Sigmoid colon (tissue), 6 donors: ENCODE measurements at regions not wholly inside any gene's neighbourhood (a gene's known extent, or its start where the extent isn't known, plus 50 kb on each side); places are given as distances from the start of the nearest gene placed in this dataset.
"Not testable (repeated sequence)": the region's sequence is repeated elsewhere in the genome, so short reads cannot be mapped to it uniquely, and the experiment has no call there.

Experiments
- DNase-seq: peaks from one replicate; pipeline ENCODE4 v3.0.0-alpha.2; 2019
- H3K27ac ChIP-seq, 4 donors: fragments of 200-600 bp; sonication (generic); one replicate each; pipeline ENCODE4 v1.5.1; 2016 to 2019; ENCODE audit warnings: mild to moderate bottlenecking in 1 of 4
- H3K27me3 ChIP-seq, 3 donors: fragments of 200-600 bp; sonication (generic); one replicate each; pipeline ENCODE4 v1.5.1; 2019; ENCODE audit warnings: mild to moderate bottlenecking in 1 of 3
- H3K36me3 ChIP-seq, 4 donors: fragments of 200-600 bp; sonication (generic); one replicate each; pipeline ENCODE4 v1.5.1; 2016 to 2019
- H3K4me1 ChIP-seq, 4 donors: fragments of 200-600 bp; sonication (generic); one replicate each; pipeline ENCODE4 v1.5.1; 2017 to 2019
- H3K4me3 ChIP-seq, 4 donors: fragments of 200-600 bp; sonication (generic); one replicate each; pipeline ENCODE4 v1.5.1; 2017 to 2019; ENCODE audit warnings: mild to moderate bottlenecking in 2 of 4, moderate library complexity in 1 of 4
- H3K9me3 ChIP-seq, 4 donors: fragments of 200-600 bp in 3 of 4; sonication (generic) in 3 of 4; one replicate each; pipeline versions ENCODE4 v1.5.1 to v1.6.1; 2013 to 2019
- WGBS, 2 donors: extraction: QIAGEN DNeasy Blood & Tissue Kit; methylation state at CpG; one replicate each; pipeline ENCODE4 v1.1.7; 2013; 5-methylcytosine and 5-hydroxymethylcytosine counted together
- intact Hi-C: fragments of 100-400 bp; cut with DNase I; formaldehyde crosslinking; loops from one replicate; pipeline ENCODE4 v1.15.1; 2023
- small RNA-seq, 3 donors: library from RNA; depleted of rRNA; stranded (forward); fragments of <200 nt; gene quantifications; one replicate each; pipeline ENCODE3, GENCODE V24; 2016
- donor health status: healthy with polysubstance abuse.
- donor health status: healthy.

DNA sequence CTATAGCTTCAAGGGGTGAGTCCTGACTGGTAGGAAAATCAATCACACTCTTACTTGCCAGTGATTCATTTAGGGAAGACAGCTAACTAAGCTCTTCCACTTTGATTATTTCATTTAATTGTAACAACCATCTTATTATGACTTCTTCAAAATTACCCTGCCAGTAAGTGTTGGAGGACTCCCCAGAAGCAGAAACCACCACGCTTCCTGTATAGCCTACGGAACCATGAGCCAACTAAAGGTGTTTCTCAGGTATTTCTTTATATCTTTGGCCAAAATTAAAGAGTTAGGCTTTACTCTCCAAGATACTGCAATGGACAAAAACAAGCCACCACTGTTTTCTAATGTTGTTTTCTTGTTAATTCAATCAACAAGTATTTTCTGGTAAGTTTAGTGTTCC is 61.0 kb downstream of the FOXD4L5 start:
- DNase-seq, intact Hi-C loops, H3K27me3 ChIP-seq, H3K27ac ChIP-seq, H3K4me3 ChIP-seq, H3K9me3 ChIP-seq, H3K36me3 ChIP-seq, H3K4me1 ChIP-seq: not testable (repeated sequence)
- 48 to 86% methylated on average over 2 of the region's 2 CpGs for WGBS, 2 donors

DNA sequence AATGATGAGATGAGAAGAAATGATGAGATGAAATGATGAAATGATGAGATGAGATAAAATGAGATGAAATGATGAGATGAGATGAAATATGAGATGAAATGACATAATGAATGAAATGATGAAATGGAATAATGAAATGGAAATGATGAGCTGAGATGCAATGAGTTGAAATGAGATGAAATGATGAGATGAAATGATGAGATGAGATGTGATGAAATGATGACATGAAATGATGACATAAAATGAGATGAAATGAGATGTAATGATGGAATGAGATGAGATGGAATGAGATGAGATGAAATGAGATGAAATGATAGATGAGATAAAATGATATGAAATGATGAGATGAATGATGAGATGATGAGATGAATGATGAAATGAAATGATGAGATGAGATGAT is 76.2 kb downstream of the FOXD4L5 start:
- H3K27me3 ChIP-seq, H3K4me3 ChIP-seq, DNase-seq, H3K27ac ChIP-seq, H3K9me3 ChIP-seq, H3K4me1 ChIP-seq, intact Hi-C loops, H3K36me3 ChIP-seq: not testable (repeated sequence)

DNA sequence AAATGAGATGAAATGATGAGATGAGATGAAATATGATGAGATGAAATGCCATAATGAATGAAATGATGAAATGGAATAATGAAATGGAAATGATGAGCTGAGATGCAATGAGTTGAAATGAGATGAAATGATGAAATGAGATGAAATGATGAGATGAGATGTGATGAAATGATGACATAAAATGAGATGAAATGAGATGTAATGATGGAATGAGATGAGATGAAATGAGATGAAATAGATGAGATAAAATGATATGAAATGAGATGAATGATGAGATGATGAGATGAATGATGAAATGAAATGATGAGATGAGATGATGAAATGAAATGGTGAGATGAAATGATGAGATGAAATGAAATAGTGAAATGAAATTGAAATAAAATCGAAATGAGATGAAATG is 77.7 kb downstream of the FOXD4L5 start:
- no CpG with 5 or more reads among the region's 1 CpG for WGBS, 2 donors
- H3K36me3 ChIP-seq, H3K4me3 ChIP-seq, H3K9me3 ChIP-seq, DNase-seq, H3K4me1 ChIP-seq, intact Hi-C loops, H3K27ac ChIP-seq, H3K27me3 ChIP-seq: not testable (repeated sequence)

- H3K9me3 ChIP-seq, H3K36me3 ChIP-seq, H3K27me3 ChIP-seq, DNase-seq, H3K27ac ChIP-seq, intact Hi-C loops, H3K4me3 ChIP-seq, H3K4me1 ChIP-seq: not testable (repeated sequence)
- WGBS, 2 donors: no CpG with 5 or more reads among the region's 1 CpG
These were observed 79.2 kb downstream of the FOXD4L5 start for GRCh38 chr9:65205853-65206252.

DNA sequence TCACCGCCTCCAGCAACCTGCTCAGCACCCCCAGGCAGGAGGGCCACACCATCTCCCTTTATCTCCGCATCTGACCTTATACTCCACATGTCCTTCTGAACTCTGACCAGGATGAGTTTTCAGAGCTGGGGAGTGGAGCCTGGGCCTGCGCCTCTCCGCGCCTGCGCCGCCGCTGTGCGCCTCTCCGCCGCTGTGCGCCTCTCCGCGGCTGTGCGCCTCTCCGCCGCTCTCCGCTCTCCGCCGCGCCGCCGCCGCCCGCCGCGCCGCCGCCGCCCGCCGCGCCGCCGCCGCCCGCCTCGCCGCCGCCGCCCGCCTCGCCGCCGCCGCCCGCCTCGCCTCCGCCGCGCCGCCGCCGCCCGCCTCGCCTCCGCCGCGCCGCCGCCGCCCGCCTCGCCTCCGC is 89.2 kb downstream of the FOXD4L5 start:
- intact Hi-C loops, H3K27ac ChIP-seq, H3K27me3 ChIP-seq, DNase-seq, H3K4me1 ChIP-seq, H3K36me3 ChIP-seq, H3K4me3 ChIP-seq, H3K9me3 ChIP-seq: not testable (repeated sequence)
- WGBS, 2 donors: 84 to 96% methylated on average over 19 to 46 of the region's 65 CpGs

DNA sequence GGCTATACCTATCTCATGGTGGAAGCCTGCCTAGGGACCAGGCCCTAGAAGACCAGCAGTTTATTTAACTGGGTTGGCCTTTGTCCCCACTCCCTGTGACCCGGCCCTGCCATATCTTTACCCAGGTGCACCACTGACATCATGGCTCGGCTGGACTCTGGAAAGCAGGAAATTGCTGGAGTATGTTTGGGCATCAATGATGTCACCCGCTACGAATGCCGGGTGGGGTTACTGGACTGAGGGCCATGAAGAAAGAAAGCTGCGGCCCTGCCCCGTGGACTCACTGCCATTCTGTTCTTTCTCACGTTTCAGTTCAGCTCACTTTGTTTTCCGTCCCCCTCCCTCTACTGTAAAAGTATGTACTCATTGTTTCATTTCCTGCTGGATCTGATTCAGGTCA is 129.1 kb downstream of the FOXD4L5 start:
- H3K27ac ChIP-seq, H3K27me3 ChIP-seq, H3K4me1 ChIP-seq, H3K36me3 ChIP-seq, intact Hi-C loops, H3K4me3 ChIP-seq, H3K9me3 ChIP-seq: not testable (repeated sequence)
- WGBS, 2 donors: 11 to 54% methylated on average over 7 to 8 of the region's 9 CpGs
- peak; percentile 19 for DNase-seq

Small RNAs in the stretch of these regions (small RNA-seq; reads per million reads assigned to genes)
- gene AL512605.2: 0 reads per million in 3 donors
